Liver (tissue), 8 donors: ENCODE measurements at regions not wholly inside any gene's neighbourhood (a gene's known extent, or its start where the extent isn't known, plus 50 kb on each side); places are given as distances from the start of the nearest gene placed in this dataset.

Experiments used
- DNase-seq: peaks from one replicate; pipeline ENCODE4 v3.0.0-alpha.2; 2017; ENCODE audit warnings: low spot score
- H3K27ac ChIP-seq, 2 donors: one replicate each; pipeline ENCODE4 v1.7.0; 2013; ENCODE audit warnings: inconsistent platforms in 2 of 2, low read length in 2 of 2, control low read depth in 1 of 2, low read depth in 1 of 2, mild to moderate bottlenecking in 1 of 2
- H3K27me3 ChIP-seq, 4 donors: one replicate each; pipeline versions ENCODE4 v1.6.1 to v1.7.0; 2013; ENCODE audit warnings: low read length in 3 of 4, inconsistent platforms in 1 of 4, mild to moderate bottlenecking in 1 of 4, moderate library complexity in 1 of 4; ENCODE audit not compliant: control insufficient read depth in 4 of 4, insufficient read depth in 4 of 4
- H3K36me3 ChIP-seq, 4 donors: one replicate each; pipeline versions ENCODE4 v1.6.1 to v1.7.0; 2013; ENCODE audit warnings: low read length in 3 of 4, mild to moderate bottlenecking in 3 of 4, low read depth in 1 of 4, moderate library complexity in 1 of 4; ENCODE audit not compliant: control insufficient read depth in 4 of 4, insufficient read depth in 3 of 4
- H3K4me1 ChIP-seq, 4 donors: one replicate each; pipeline versions ENCODE4 v1.6.1 to v1.7.0; 2013; ENCODE audit warnings: low read length in 3 of 4, mild to moderate bottlenecking in 3 of 4, moderate library complexity in 1 of 4; ENCODE audit not compliant: control insufficient read depth in 4 of 4, insufficient read depth in 4 of 4
- H3K4me3 ChIP-seq, 3 donors: one replicate each; pipeline versions ENCODE4 v1.6.1 to v1.7.0; 2013; ENCODE audit warnings: low read length in 3 of 3, control low read depth in 1 of 3, low read depth in 1 of 3, mild to moderate bottlenecking in 1 of 3
- H3K9ac ChIP-seq, 2 donors: one replicate each; pipeline ENCODE4 v1.7.0; 2013; ENCODE audit warnings: low read length in 2 of 2, mild to moderate bottlenecking in 2 of 2, moderate library complexity in 2 of 2, control low read depth in 1 of 2, low read depth in 1 of 2
- H3K9me3 ChIP-seq, 4 donors: one replicate each; pipeline versions ENCODE4 v1.6.1 to v1.7.0; 2013; ENCODE audit warnings: low read length in 3 of 4; ENCODE audit not compliant: control insufficient read depth in 4 of 4
- CTCF ChIP-seq: fragments of 150-350 bp; IDR thresholded peaks from 2 replicates; pipeline ENCODE4 v1.5.1; 2017; ENCODE audit warnings: improper control_type of control experiment, low read depth, low read length; ENCODE audit not compliant: missing input control
- EGR1 ChIP-seq, 2 donors: IDR thresholded peaks; 2 replicates each; pipeline ENCODE4 v1.6.1; 2016 to 2018; ENCODE audit warnings: antibody characterized with exemption in 2 of 2, low read depth in 2 of 2
- FOXA1 ChIP-seq: IDR thresholded peaks from 2 replicates; pipeline ENCODE4 v1.6.1; 2016; ENCODE audit warnings: antibody characterized with exemption
- FOXA2 ChIP-seq: IDR thresholded peaks from 2 replicates; pipeline ENCODE4 v1.6.1; 2016; ENCODE audit warnings: antibody characterized with exemption
- GABPA ChIP-seq, 2 donors: IDR thresholded peaks in 1 of 2; conservative IDR thresholded peaks in 1 of 2; 2 replicates each; pipeline ENCODE4 v1.6.1; 2016; ENCODE audit warnings: antibody characterized with exemption in 2 of 2, mild to moderate bottlenecking in 1 of 2, moderate library complexity in 1 of 2
- HNF4A ChIP-seq, 2 donors: conservative IDR thresholded peaks; 2 replicates each; pipeline ENCODE4 v1.6.1; 2016; ENCODE audit warnings: antibody characterized with exemption in 2 of 2, mild to moderate bottlenecking in 2 of 2
- HNF4G ChIP-seq: IDR thresholded peaks from 2 replicates; pipeline ENCODE4 v1.6.1; 2016; ENCODE audit warnings: antibody characterized with exemption
- JUND ChIP-seq, 2 donors: IDR thresholded peaks; 2 replicates each; pipeline ENCODE4 v1.6.1; 2016; ENCODE audit warnings: antibody characterized with exemption in 2 of 2
- MAX ChIP-seq: IDR thresholded peaks from 2 replicates; pipeline ENCODE4 v1.6.1; 2016; ENCODE audit warnings: antibody characterized with exemption
- NR2F2 ChIP-seq: IDR thresholded peaks from 2 replicates; pipeline ENCODE4 v1.6.1; 2016; ENCODE audit warnings: antibody characterized with exemption
- RAD21 ChIP-seq, 2 donors: IDR thresholded peaks; 2 replicates each; pipeline ENCODE4 v1.6.1; 2016; ENCODE audit warnings: antibody characterized with exemption in 2 of 2, mild to moderate bottlenecking in 2 of 2
- RXRA ChIP-seq, 2 donors: IDR thresholded peaks; 2 replicates each; pipeline ENCODE4 v1.6.1; 2017 to 2018; ENCODE audit warnings: antibody characterized with exemption in 2 of 2, mild to moderate bottlenecking in 1 of 2
- SP1 ChIP-seq: IDR thresholded peaks from 2 replicates; pipeline ENCODE4 v1.6.1; 2018; ENCODE audit warnings: antibody characterized with exemption, mild to moderate bottlenecking
- TAF1 ChIP-seq: conservative IDR thresholded peaks from 2 replicates; pipeline ENCODE4 v1.6.1; 2016; ENCODE audit warnings: antibody characterized with exemption, mild to moderate bottlenecking
- YY1 ChIP-seq: IDR thresholded peaks from 2 replicates; pipeline ENCODE4 v1.6.1; 2016; ENCODE audit warnings: antibody characterized with exemption, mild to moderate bottlenecking
- ZBTB33 ChIP-seq: IDR thresholded peaks from 2 replicates; pipeline ENCODE4 v1.6.1; 2016; ENCODE audit warnings: antibody characterized with exemption
- WGBS: extraction: QIAGEN DNeasy Blood & Tissue Kit; methylation state at CpG from one replicate; pipeline ENCODE4 v1.1.7; 2013; 5-methylcytosine and 5-hydroxymethylcytosine counted together
- TF ChIP-seq, protein P1 (sequence below): IDR thresholded peaks from 2 replicates; pipeline ENCODE4 v1.6.1; 2016; ENCODE audit warnings: antibody characterized with exemption, mild to moderate bottlenecking
- TF ChIP-seq, protein P2 (sequence below): IDR thresholded peaks from 2 replicates; pipeline ENCODE4 v1.6.1; 2016; ENCODE audit warnings: antibody characterized with exemption
- donor health status: healthy.
- donor health status: healthy.
- donor health status: healthy.
- donor health status: healthy.
- donor health status: healthy.

DNA sequence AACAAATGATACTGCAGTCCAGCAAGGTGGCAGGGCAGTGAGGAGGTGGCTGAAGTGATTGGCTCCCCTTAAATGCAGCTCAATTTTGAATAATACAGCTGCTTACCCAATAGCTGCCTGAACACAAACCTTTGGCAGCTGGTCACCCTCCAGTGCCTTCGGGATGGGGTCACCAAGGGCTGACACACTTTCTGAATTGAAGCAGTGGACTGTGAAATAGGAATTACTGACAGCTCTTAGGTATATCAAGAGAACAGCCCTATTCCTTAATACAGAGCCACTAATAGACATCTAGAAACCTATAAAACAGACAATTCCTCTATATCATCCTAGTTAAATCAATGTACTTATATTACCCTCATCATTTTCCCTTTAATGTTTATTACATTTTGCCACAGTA lies 474.2 kb upstream of the KIRREL3 start:
- no peak overlapping the region for H3K27ac ChIP-seq
- no peak for DNase-seq

DNA sequence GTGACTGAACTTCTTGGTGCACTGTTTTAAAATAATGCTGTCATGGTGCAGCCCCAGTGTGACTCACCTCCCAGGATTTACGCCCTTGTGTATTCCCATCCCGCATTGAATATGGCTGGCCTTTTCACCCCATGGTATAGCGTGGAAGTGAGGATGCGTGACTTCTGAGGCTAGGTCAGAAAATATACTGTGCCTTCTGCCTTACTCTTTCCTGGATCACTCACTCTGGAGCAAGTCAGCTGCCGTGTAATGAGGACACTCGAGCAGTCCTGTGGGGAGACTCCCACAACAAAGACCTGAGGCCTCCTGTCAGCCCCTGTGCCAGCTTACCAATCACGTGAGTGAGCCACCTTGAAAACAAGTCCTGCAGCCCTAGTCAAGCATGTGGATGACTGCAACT lies 471.9 kb upstream of the KIRREL3 start:
- TF ChIP-seq NR2F2 (no peak), HNF4A (conservative IDR thresholded peaks at IDR 0.05) (no peak), YY1 (no peak), HNF4G (no peak), FOXA2 (no peak), CTCF (no peak), GABPA (IDR thresholded peaks at IDR 0.05 in 1 of 2, conservative IDR thresholded peaks at IDR 0.05 in 1 of 2) (no peak), RXRA (IDR thresholded peaks at IDR 0.05) (no peak), TAF1 (no peak), RAD21 (IDR thresholded peaks at IDR 0.05) (no peak), SP1 (no peak), FOXA1 (no peak), JUND (IDR thresholded peaks at IDR 0.05) (no peak), ZBTB33 (no peak), EGR1 (IDR thresholded peaks at IDR 0.05; ENCODE audit: low read depth in 2 of 2) (no peak), MAX (no peak)
- TF ChIP-seq, protein P1, sequence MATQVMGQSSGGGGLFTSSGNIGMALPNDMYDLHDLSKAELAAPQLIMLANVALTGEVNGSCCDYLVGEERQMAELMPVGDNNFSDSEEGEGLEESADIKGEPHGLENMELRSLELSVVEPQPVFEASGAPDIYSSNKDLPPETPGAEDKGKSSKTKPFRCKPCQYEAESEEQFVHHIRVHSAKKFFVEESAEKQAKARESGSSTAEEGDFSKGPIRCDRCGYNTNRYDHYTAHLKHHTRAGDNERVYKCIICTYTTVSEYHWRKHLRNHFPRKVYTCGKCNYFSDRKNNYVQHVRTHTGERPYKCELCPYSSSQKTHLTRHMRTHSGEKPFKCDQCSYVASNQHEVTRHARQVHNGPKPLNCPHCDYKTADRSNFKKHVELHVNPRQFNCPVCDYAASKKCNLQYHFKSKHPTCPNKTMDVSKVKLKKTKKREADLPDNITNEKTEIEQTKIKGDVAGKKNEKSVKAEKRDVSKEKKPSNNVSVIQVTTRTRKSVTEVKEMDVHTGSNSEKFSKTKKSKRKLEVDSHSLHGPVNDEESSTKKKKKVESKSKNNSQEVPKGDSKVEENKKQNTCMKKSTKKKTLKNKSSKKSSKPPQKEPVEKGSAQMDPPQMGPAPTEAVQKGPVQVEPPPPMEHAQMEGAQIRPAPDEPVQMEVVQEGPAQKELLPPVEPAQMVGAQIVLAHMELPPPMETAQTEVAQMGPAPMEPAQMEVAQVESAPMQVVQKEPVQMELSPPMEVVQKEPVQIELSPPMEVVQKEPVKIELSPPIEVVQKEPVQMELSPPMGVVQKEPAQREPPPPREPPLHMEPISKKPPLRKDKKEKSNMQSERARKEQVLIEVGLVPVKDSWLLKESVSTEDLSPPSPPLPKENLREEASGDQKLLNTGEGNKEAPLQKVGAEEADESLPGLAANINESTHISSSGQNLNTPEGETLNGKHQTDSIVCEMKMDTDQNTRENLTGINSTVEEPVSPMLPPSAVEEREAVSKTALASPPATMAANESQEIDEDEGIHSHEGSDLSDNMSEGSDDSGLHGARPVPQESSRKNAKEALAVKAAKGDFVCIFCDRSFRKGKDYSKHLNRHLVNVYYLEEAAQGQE, result no peak
- TF ChIP-seq, protein P2, sequence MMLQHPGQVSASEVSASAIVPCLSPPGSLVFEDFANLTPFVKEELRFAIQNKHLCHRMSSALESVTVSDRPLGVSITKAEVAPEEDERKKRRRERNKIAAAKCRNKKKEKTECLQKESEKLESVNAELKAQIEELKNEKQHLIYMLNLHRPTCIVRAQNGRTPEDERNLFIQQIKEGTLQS, result no peak
- no peaks in the 10 kb centered on the region for H3K36me3 ChIP-seq
- H3K9me3 ChIP-seq, result no peaks in the 10 kb centered on the region
- no peak for DNase-seq
- H3K4me1 ChIP-seq, result no peaks in the 10 kb centered on the region
- no peak overlapping the region for H3K9ac ChIP-seq
- WGBS, result 90% methylated on average over 7 of the region's 7 CpGs
- no peak overlapping the region for H3K4me3 ChIP-seq
- no peak overlapping the region for H3K27ac ChIP-seq
- no peaks in the 10 kb centered on the region for H3K27me3 ChIP-seq

More for the DNA sequence above, 474.2 kb upstream of the KIRREL3 start:
- H3K9me3 ChIP-seq, result no peaks in the 10 kb centered on the region
- 64% methylated on average over 1 of the region's 1 CpG for WGBS
- no peaks in the 10 kb centered on the region for H3K4me1 ChIP-seq
- no peaks in the 10 kb centered on the region for H3K36me3 ChIP-seq
- no peak overlapping the region for H3K4me3 ChIP-seq
- H3K9ac ChIP-seq, result no peak overlapping the region
- TF ChIP-seq MAX, result no peak
- TF ChIP-seq SP1, result no peak
- no peak for TF ChIP-seq TAF1
- no peak for TF ChIP-seq EGR1 (IDR thresholded peaks at IDR 0.05; ENCODE audit: low read depth in 2 of 2)
- TF ChIP-seq, protein P2, result no peak
- no peak for TF ChIP-seq FOXA2
- TF ChIP-seq FOXA1, result no peak
- no peak for TF ChIP-seq GABPA (IDR thresholded peaks at IDR 0.05 in 1 of 2, conservative IDR thresholded peaks at IDR 0.05 in 1 of 2)
- TF ChIP-seq JUND (IDR thresholded peaks at IDR 0.05), result no peak
- no peaks in the 10 kb centered on the region for H3K27me3 ChIP-seq
